K562 (cell line): ENCODE measurements at regions not wholly inside any gene's neighbourhood (a gene's known extent, or its start where the extent isn't known, plus 50 kb on each side); places are given as distances from the start of the nearest gene placed in this dataset.

Experiments used
- ATAC-seq: fragments of 200-7000 bp; cut with Tn5 transposase; 3 replicates; pipeline ENCODE4 v1.9.1; 2020; ENCODE audit warnings: moderate library complexity
- BruUV-seq: library from RNA; stranded (reverse); fragments of 400-500 nt; replicated peaks from 2 replicates; lab custom pipeline; 2021; lab: Mats Ljungman, UMichigan
- CTCF ChIA-PET: fragments of 300-600 bp; formaldehyde crosslinking; extraction: SDS; loops from one replicate; lab custom pipeline; 2021; ENCODE audit warnings: low intra/inter-chr PET ratio; lab: Yijun Ruan, JAX
- POLR2A ChIA-PET: fragments of 300-600, 350-650 bp; sonication (Branson Sonifier 250); formaldehyde crosslinking; extraction: SDS; loops from one replicate; lab custom pipeline; 2021; ENCODE audit warnings: antibody characterized with exemption, inconsistent platforms; lab: Yijun Ruan, JAX
- DNase-seq, 4 experiments: peaks; one replicate each; pipeline versions ENCODE4 v3.0.0 to v3.0.0-alpha.2; 2011 to 2018; ENCODE audit warnings: low spot score in 3 of 4, mixed read lengths in 3 of 4; ENCODE audit errors: extremely low read depth in 1 of 4
- FAIRE-seq: peaks from 2 replicates; lab custom pipeline; 2011; peaks lifted over from hg19 to GRCh38; lab: Jason Lieb, UNC
- H2AFZ ChIP-seq: 2 replicates; pipeline ENCODE4 v1.6.0; 2011; ENCODE audit warnings: low read depth, low read length, control low read depth, inconsistent platforms
- H3K27ac ChIP-seq: fragments of 200-600 bp; 3 replicates; pipeline ENCODE4 v1.8.0; 2011; ENCODE audit warnings: low read depth, mild to moderate bottlenecking, control low read depth, inconsistent platforms, low read length, moderate library complexity, mixed read lengths; ENCODE audit errors: extremely low read depth
- H3K27me3 ChIP-seq, 2 experiments: fragments of 300-600 bp in 1 of 2; 2 replicates in 1 of 2; 3 replicates in 1 of 2; pipeline versions ENCODE4 v1.6.0 to v1.8.0; 2011; ENCODE audit warnings: inconsistent platforms in 2 of 2, low read length in 2 of 2, mild to moderate bottlenecking in 1 of 2, mixed read lengths in 1 of 2, moderate library complexity in 1 of 2; ENCODE audit not compliant: control insufficient read depth in 2 of 2, insufficient read depth in 2 of 2
- H3K36me3 ChIP-seq: fragments of 300-600 bp; 3 replicates; pipeline ENCODE4 v1.8.0; 2011; ENCODE audit warnings: mild to moderate bottlenecking, low read length, inconsistent platforms; ENCODE audit not compliant: control insufficient read depth, insufficient read depth
- H3K4me1 ChIP-seq, 2 experiments: fragments of 200-600 bp in 1 of 2; replicated peaks in 1 of 2; 2 replicates in 1 of 2; 3 replicates in 1 of 2; pipeline versions ENCODE4 v1.5.1 to v1.8.0; 2011; ENCODE audit warnings: inconsistent platforms in 2 of 2, low read length in 2 of 2, mild to moderate bottlenecking in 1 of 2, mixed read lengths in 1 of 2, moderate library complexity in 1 of 2; ENCODE audit not compliant: control insufficient read depth in 2 of 2, insufficient read depth in 2 of 2
- H3K4me2 ChIP-seq: 2 replicates; pipeline ENCODE4 v1.6.1; 2011; ENCODE audit warnings: low read length, control low read depth, inconsistent platforms, mixed read lengths; ENCODE audit not compliant: insufficient read depth
- H3K4me3 ChIP-seq: fragments of 200-600 bp; sonication (generic), shearing (Covaris generic); 2 replicates; pipeline ENCODE4 v1.5.1; 2016; ENCODE audit warnings: control low read depth, inconsistent platforms
- H3K79me2 ChIP-seq: fragments of 200-600 bp; 3 replicates; pipeline ENCODE4 v1.8.0; 2011; ENCODE audit warnings: low read length, inconsistent platforms; ENCODE audit not compliant: control insufficient read depth, insufficient read depth
- H3K9ac ChIP-seq, 2 experiments: 2 replicates each; pipeline versions ENCODE4 v1.6.0 to v1.6.1; 2011; ENCODE audit warnings: low read depth in 2 of 2, low read length in 2 of 2, control low read depth in 1 of 2, inconsistent platforms in 1 of 2, mild to moderate bottlenecking in 1 of 2, mixed read lengths in 1 of 2; ENCODE audit not compliant: insufficient read depth in 1 of 2
- H3K9me1 ChIP-seq: one replicate; pipeline ENCODE4 v1.6.0; 2011; ENCODE audit warnings: inconsistent platforms, mild to moderate bottlenecking, low read length, moderate library complexity; ENCODE audit not compliant: control insufficient read depth, insufficient read depth
- H3K9me3 ChIP-seq: replicated peaks from 2 replicates; pipeline ENCODE4 v1.5.1; 2011; ENCODE audit warnings: low read depth, low read length, inconsistent platforms; ENCODE audit not compliant: control insufficient read depth, insufficient read depth
- H4K20me1 ChIP-seq: replicated peaks from 2 replicates; pipeline ENCODE4 v1.6.1; 2011; ENCODE audit warnings: low read length, inconsistent platforms, mixed read lengths; ENCODE audit not compliant: control insufficient read depth, insufficient read depth
- C11orf30 ChIP-seq: fragments of 450-650 bp; IDR thresholded peaks from 2 replicates; pipeline ENCODE4 v1.6.1; 2016; ENCODE audit warnings: low read depth, mild to moderate bottlenecking
- CBX5 ChIP-seq: IDR thresholded peaks from 2 replicates; pipeline ENCODE4 v1.6.1; 2014; ENCODE audit warnings: low read depth, borderline replicate concordance
- IRF2 ChIP-seq: sonication (generic); formaldehyde crosslinking; IDR thresholded peaks from 2 replicates; pipeline ENCODE4 v1.8.1; 2022; ENCODE audit warnings: mild to moderate bottlenecking, missing genetic modification reagents
- KLF10 ChIP-seq: fragments of 250-450 bp; sonication (Bioruptor Pico); IDR thresholded peaks from 2 replicates; pipeline ENCODE4 v1.6.1; 2021; ENCODE audit warnings: matching md5 sums
- PCBP1 ChIP-seq: fragments of 200-400 bp; formaldehyde crosslinking; IDR thresholded peaks from 2 replicates; pipeline ENCODE4 v1.6.1; 2018; ENCODE audit warnings: mild to moderate bottlenecking, low read depth, low read length; ENCODE audit not compliant: poor library complexity, severe bottlenecking
- PHB ChIP-seq: fragments of 250-450 bp; sonication (Bioruptor Pico); IDR thresholded peaks from 2 replicates; pipeline ENCODE4 v1.5.0; 2021
- TCF7L2 ChIP-seq: fragments of 150-350 bp; IDR thresholded peaks from 2 replicates; pipeline ENCODE4 v1.6.1; 2016; ENCODE audit warnings: low read depth, mild to moderate bottlenecking, low read length, moderate library complexity
- ZNF175 ChIP-seq: fragments of 200-800 bp; sonication (Bioruptor generic); IDR thresholded peaks from 2 replicates; pipeline ENCODE4 v1.6.1; 2016; ENCODE audit warnings: low read depth, mild to moderate bottlenecking, missing genetic modification characterization, missing compliant biosample characterization
- ZNF561 ChIP-seq: fragments of 450-650 bp; formaldehyde crosslinking; conservative IDR thresholded peaks from 2 replicates; pipeline ENCODE4 v1.4.0; 2020; ENCODE audit warnings: mild to moderate bottlenecking, moderate library complexity
- ZNF699 ChIP-seq: fragments of 250-450 bp; sonication (Bioruptor Pico); IDR thresholded peaks from 2 replicates; pipeline ENCODE4 v1.8.0; 2021; ENCODE audit warnings: mild to moderate bottlenecking, moderate library complexity; ENCODE audit not compliant: insufficient replicate concordance
- WGBS: fragments of 100-300 bp; shearing (Covaris generic); methylation state at CpG from one replicate; pipeline ENCODE4 v1.1.6; 2016; ENCODE audit warnings: low coverage, mixed read lengths; ENCODE audit not compliant: insufficient coverage; ENCODE audit errors: missing lambda C conversion rate; 5-methylcytosine and 5-hydroxymethylcytosine counted together
- in situ Hi-C: fragments of 300-500 bp; cut with MboI; formaldehyde crosslinking; loops from 4 replicates; pipeline ENCODE4 v1.15.0; 2018; ENCODE audit warnings: inconsistent platforms, mixed read lengths
- intact Hi-C: fragments of 100-400 bp; cut with micrococcal nuclease; formaldehyde crosslinking; loops from 2 replicates; pipeline ENCODE4 v1.14.2; 2022
- TF ChIP-seq, protein P1 (sequence below): fragments of 450-650 bp; formaldehyde crosslinking; IDR thresholded peaks from 2 replicates; pipeline ENCODE4 v1.4.0; 2022; ENCODE audit warnings: missing genetic modification characterization
- TF ChIP-seq, protein P2 (sequence below): fragments of 250-450 bp; sonication (Bioruptor Pico); IDR thresholded peaks from 2 replicates; pipeline ENCODE4 v1.4.0; 2020; ENCODE audit warnings: mild to moderate bottlenecking

GRCh38 chr10:109678857-109679256 is 244.5 kb downstream of the XPNPEP1 start:
- no peak overlapping the region for H2AFZ ChIP-seq
- no peaks in the 10 kb centered on the region for H3K36me3 ChIP-seq
- no peaks in the 10 kb centered on the region for H3K9me3 ChIP-seq
- TF ChIP-seq TCF7L2 (no peak), PHB (CRISPR knock-in tag) (no peak), ZNF175 (CRISPR knock-in tag) (no peak)
- TF ChIP-seq, protein P1, sequence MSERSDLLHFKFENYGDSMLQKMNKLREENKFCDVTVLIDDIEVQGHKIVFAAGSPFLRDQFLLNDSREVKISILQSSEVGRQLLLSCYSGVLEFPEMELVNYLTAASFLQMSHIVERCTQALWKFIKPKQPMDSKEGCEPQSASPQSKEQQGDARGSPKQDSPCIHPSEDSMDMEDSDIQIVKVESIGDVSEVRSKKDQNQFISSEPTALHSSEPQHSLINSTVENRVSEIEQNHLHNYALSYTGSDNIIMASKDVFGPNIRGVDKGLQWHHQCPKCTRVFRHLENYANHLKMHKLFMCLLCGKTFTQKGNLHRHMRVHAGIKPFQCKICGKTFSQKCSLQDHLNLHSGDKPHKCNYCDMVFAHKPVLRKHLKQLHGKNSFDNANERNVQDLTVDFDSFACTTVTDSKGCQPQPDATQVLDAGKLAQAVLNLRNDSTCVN (CRISPR knock-in tag): no peak
- ChIA-PET CTCF (no interaction called here), POLR2A (no interaction called here)
- H3K9ac ChIP-seq: no peak overlapping the region
- H3K9me1 ChIP-seq: no peaks in the 10 kb centered on the region
- no peaks in the 10 kb centered on the region for H3K27me3 ChIP-seq
- DNase-seq (no peak), ATAC-seq (no peak), FAIRE-seq (no peak)
- in situ Hi-C loops: no loop called here
- intact Hi-C loops: no loop called here
- H3K79me2 ChIP-seq: no peaks in the 10 kb centered on the region
- no peak overlapping the region for H3K27ac ChIP-seq
- H3K4me3 ChIP-seq: no peak overlapping the region
- H4K20me1 ChIP-seq: no peaks in the 10 kb centered on the region
- 0% methylated on average over 1 of the region's 1 CpG for WGBS
- no TSS peak for BruUV-seq
- H3K4me2 ChIP-seq: no peak overlapping the region
- no peaks in the 10 kb centered on the region for H3K4me1 ChIP-seq

GRCh38 chr10:109676703-109677102 is 246.6 kb downstream of the XPNPEP1 start:
- Histone ChIP-seq H3K4me1 (no peaks in the 10 kb centered on the region), H4K20me1 (no peaks in the 10 kb centered on the region), H3K27ac (no peak overlapping the region), H3K36me3 (no peaks in the 10 kb centered on the region), H3K27me3 (no peaks in the 10 kb centered on the region), H3K9ac (no peak overlapping the region), H3K9me3 (no peaks in the 10 kb centered on the region), H3K79me2 (no peaks in the 10 kb centered on the region), H3K4me3 (no peak overlapping the region), H2AFZ (no peak overlapping the region), H3K4me2 (no peak overlapping the region), H3K9me1 (no peaks in the 10 kb centered on the region)
- CTCF ChIA-PET: no interaction called here
- intact Hi-C loops: no loop called here
- BruUV-seq: no TSS peak
- DNase-seq: no peak
- POLR2A ChIA-PET: no interaction called here
- FAIRE-seq: no peak
- no peak for ATAC-seq
- in situ Hi-C loops: no loop called here
- TF ChIP-seq CBX5: no peak
- no peak for TF ChIP-seq PCBP1
- TF ChIP-seq ZNF561 (CRISPR knock-in tag): no peak
- no peak for TF ChIP-seq IRF2 (CRISPR knock-in tag)
- no peak for TF ChIP-seq C11orf30
- no peak for TF ChIP-seq KLF10 (CRISPR knock-in tag)
- TF ChIP-seq, protein P2, sequence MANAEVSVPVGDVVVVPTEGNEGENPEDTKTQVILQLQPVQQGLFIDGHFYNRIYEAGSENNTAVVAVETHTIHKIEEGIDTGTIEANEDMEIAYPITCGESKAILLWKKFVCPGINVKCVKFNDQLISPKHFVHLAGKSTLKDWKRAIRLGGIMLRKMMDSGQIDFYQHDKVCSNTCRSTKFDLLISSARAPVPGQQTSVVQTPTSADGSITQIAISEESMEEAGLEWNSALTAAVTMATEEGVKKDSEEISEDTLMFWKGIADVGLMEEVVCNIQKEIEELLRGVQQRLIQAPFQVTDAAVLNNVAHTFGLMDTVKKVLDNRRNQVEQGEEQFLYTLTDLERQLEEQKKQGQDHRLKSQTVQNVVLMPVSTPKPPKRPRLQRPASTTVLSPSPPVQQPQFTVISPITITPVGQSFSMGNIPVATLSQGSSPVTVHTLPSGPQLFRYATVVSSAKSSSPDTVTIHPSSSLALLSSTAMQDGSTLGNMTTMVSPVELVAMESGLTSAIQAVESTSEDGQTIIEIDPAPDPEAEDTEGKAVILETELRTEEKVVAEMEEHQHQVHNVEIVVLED (CRISPR knock-in tag): no peak
- TF ChIP-seq ZNF699 (CRISPR knock-in tag): no peak
